GM19043 (cell line): ENCODE measurements at regions not wholly inside any gene's neighbourhood (a gene's known extent, or its start where the extent isn't known, plus 50 kb on each side); places are given as distances from the start of the nearest gene placed in this dataset.
"Not testable (repeated sequence)": the region's sequence is repeated elsewhere in the genome, so short reads cannot be mapped to it uniquely, and the experiment has no call there.

Experiments used
- ATAC-seq: cut with Tn5 transposase; IDR thresholded peaks from one replicate; pipeline ENCODE4 v1.9.1; 2021; ENCODE audit warnings: low read depth; ENCODE audit not compliant: unreplicated experiment

DNA sequence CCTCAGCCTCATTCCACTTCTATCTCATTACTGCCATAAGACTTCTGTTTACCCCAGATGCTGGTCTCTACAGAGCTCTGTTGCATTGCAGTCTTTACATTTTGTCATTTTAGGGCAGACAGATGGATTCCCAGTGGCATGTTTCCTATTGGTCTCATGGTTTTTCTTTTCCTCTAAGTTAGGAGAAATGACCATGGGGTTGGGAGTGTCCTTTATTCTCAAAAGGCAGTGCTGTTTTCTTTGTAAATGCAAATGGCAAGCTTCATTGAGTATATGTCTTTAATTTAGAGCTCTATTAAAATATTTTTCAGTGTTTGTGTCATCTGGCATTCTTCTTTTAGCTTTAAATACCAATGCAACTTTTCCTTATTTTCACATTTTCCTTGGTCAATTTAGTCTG is 57.0 kb downstream of the MSTN start:
- no peak for ATAC-seq

DNA sequence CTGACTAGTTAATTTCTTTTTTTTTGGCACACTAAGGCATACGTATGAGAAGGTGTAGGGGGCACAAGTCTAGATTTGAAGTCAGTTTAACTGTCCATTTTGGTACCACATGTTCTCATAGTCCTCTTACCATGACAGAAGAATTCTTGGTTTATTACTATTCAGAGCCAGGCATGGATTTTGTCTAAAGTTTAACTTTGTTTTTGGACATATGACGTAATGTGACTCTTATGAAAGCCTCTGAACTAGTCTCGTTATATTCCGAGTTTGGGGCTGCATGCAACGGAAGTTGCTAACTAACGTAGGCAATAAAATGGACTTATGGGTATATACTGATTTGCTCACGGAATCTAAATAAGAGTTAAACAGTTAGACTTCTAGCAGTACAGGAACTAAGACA is 62.9 kb downstream of the MSTN start:
- ATAC-seq = no peak

DNA sequence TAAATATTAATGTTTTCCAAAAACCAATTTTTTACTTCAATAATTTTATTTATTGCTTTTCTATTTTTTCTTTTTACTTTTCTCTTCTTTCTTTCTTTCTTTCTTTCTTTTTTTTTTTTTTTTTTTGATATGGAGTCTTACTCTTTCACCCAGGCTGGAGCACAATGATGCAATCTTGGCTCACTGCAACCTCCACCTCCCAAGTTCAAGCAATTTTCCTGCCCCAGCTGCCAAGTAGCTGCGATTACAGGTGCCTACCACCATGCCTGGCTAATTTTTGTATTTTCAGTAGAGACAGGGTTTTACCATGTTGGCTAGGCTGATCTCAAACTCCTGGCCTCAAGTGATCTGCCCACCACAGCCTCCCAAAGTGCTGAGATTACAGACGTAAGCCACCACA is 63.9 kb downstream of the MSTN start:
- not testable (repeated sequence) for ATAC-seq

DNA sequence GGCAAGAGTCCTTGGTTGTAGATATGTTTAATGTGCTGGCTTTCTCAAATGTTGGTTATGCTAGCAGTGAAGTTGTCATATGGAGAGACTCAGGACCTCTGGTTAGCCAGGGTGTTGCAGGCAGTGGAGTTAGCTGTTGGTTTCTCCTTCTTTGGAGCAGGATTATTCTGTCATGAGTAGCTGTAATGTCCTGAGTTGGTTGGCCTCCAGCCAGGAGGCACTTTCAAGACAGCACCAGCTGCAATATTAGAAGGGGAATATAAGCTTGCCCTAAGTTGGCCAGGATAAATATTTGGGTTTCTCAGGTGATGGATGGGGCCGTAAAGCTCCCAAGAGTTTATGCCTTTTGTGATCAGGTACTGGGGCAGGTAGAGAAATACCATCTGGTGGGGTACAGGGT is 65.5 kb downstream of the MSTN start:
- no peak for ATAC-seq

DNA sequence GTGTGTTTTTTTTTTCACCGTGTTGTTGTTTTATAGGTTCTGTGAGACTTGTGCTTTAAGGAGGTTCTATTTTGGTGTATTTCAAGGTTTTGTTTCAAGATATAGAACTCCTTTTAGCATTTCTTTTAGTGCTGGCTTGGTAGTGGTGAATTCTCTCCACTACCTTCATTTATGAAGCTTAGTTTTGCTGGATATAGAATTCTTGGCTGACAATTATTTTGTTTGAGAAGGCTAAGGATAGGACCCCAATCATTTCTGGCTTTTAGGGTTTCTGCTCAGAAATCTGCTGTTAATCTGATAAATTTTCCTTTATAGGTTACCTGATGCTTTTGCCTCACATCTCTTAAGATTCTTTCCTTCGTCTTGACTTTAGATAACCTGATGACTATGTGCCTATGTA is 66.8 kb downstream of the MSTN start:
- ATAC-seq = no peak

DNA sequence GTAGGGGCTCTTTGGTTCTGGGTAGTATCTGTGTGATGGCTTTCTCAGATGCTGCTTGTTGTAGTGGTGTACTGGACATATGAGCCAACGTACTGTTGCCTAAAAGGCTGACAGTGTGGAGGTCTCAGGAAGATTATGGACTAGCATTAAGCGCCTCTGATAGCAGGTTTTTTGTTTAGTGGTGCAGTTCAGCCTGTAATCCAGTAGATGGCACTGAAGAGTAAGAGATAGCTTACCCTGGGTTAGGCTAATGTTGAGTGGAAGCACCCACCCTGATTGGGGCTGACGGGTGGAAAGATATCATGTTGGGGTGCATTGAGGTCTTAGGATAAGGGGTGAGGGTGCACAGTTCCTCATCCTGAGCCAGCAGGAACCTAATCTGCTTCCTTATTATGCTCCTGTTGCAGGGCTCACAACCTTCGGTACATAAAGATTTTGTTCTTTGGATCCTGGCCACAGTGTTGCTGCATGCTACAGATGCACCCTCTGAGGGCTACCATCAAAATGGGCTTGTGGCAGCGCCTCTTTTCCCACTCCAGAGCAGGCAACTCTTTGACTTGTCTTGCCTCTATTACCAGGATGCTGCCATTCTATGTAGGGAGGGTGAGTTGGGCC is 79.6 kb downstream of the MSTN start:
- no peak for ATAC-seq

DNA sequence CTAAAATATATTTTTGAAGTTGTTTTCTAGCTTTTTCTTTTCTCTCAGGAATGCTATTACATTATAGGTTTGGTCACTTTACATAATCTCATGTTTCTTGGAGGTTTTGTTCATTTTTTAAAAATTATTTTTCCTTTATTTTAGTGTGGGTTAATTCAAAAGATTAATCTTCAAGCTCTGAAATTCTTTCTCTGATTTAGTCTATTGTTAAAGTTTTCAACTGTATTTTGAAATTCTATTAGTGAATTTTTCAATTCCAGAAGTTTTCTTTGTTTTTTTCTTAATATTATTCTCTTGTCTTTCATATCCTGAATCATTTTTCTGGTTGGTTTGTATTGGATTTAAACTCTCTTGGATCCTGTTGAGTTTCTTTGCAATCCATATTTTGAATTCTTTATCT is 80.4 kb downstream of the MSTN start:
- ATAC-seq = no peak

DNA sequence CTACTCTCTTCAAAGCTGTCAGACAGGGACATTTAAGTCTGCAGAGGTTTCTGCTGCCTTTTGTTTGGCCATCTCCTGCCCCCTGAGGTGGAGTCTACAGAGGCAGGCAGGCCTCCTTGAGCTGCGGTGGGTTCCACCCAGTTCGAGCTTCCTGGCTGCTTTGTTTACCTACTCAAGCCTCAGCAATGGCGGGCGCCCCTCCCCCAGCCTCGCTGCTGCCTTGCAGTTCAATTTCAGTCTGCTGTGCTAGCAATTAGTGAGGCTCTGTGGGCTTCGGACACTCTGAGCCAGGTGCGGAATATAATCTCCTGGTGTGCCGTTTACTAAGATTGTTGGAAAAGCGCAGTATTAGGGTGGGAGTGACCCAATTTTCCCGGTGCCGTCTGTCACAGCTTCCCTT is 86.0 kb downstream of the MSTN start:
- ATAC-seq = not testable (repeated sequence)

DNA sequence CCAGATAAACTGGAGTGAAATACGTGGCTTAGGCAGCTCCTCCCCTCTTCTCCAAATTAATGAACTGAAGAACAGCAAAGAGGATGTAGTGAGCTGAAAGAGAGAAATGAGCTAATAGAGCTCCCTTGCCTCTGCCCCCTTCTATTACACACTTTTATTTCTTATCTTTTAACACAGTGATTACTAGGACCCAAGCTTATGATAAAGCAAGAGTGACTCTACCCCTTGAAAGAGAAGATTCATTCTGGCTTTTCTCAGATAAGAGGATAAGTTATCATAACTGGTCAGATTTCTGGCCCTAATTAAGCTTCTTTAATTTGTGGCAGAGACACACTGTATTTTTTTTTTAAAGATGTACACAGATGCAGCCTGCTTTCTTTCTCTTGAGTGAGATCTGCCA is 102.2 kb downstream of the MSTN start:
- no peak for ATAC-seq

DNA sequence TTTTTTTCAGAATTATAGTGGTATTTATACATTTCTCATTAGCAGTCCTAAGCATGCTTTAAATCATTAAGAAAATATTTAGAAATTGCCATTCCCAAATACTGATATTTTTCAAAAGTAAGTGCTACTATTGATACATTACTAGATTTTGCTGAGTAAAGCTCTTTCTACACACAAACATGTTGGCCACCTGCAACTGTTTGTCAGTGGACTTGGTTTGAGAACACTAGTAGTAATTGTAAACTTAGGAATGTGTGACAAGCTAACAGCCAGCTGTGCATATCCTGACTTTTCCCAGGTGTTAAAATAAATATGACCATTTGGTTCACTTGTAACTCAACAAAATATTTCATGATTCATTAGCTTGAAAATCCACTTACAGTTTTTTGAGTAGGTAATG is 103.1 kb downstream of the MSTN start:
- ATAC-seq = no peak

DNA sequence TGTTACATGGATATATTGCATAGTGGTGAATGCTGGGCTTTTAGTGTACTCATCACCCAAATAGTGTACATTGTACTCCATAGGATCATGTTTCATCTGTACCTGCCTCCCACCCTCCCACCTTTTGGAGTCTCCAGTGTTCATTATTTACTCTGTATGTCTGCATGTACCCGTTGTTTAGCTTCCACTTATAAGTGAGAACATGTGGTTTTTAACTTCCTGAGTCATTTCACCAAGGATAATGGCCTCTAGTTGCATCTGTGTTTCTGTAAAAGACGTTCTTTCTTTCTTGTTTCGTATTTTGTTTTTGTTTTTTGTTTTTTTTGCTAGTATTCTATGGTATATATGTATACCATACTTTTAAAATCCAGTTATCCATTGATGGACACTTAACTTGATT is 107.5 kb downstream of the MSTN start:
- peak; percentile 43 for ATAC-seq

DNA sequence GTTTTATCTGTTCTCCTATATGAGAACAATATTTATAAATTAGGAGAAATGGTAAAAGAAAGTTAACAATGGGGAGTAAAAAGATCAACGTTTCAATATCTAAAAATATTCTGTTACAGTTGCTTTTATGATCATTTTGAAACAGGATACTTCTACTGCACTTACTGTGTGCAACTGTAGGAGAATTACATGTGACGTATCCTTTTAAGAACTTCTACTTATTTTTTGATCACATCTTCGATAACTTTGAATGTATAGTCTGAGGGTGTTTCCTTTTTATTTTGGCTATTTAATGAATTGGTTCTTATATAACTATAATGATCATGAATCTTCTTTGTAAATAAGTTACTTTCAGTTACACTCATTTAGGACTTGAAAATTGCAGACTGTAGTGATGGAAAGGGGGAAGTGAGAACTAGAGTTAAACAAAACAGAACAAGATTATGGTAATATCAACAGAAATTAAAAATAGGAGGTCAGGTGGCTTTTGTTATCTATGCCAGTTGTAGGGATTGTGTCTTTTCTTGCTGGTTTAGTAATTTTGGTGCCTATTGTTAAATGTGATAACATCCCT is 109.9 kb downstream of the MSTN start:
- ATAC-seq = peak; percentile 88

DNA sequence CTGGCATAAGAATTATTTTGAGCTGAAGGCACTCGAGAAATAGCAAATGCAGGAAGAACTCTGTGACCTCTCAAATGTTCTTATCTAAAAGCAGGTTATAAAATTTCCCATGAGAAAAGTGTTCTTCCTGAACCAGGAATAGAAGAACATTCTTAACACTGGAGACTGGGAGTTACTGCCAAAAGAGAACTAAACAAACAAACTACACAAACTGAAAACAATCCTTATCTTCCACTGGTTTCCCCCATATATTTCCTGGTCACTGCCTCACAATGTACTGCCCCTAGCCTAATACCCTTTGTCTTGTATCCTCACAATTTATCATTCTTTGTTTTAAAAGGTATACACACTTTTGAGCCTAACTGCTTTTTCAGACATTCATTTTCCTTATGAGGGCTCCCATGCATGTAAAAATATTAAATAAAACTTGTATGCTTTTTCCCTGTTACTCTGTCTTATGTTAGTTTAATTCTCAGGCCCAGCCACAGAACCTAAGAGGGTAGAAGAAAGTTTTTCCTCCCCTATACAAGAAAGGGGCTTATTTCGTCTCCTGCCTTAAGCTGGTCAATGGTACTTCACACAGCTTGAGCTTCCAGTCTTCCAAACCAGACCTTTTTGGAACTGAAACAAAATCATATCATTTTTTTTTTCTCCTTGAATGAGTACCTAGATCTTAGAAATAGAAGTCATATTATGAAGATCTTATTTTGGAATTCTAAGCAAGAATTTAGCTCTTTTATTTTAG is 110.6 kb downstream of the MSTN start:
- peak; percentile 31 for ATAC-seq

DNA sequence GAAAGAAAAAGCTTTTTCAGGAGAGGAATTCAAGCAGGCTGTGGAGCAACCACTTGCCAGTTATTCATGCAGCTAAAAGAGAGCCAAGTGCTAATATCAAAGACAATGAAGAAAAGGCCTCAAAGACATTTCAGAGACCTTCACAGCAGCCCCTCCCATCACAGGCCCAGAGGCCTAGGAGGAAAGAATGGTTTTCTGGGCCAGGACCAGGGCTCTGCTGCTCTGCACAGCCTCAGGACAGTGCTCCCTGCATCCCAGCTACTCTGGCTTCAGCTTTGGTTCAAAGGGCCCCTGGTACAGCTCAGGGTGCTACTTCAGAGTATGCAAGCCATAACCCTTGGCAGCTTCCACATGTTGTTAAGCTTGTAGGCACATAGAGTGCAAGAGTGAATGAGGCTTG is 119.5 kb downstream of the MSTN start:
- no peak for ATAC-seq

DNA sequence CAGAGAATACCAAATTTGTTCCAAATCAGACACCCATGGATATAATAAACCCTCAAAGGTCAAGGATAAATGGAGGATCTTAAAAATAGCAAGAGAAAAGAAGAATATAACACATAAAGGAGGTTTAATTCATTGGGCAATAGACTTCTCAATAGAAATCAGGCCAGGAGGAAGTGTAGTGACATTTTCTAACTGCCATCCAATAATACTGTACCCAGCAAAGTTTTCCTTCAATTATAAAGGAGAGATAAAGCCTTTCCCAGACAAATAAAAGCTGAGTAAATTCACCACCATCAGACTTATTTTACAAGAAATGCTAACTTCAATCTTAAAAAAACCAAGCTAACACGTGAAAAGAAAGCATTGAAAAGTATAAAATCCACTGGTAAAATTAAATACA is 121.6 kb downstream of the MSTN start:
- no peak for ATAC-seq

DNA sequence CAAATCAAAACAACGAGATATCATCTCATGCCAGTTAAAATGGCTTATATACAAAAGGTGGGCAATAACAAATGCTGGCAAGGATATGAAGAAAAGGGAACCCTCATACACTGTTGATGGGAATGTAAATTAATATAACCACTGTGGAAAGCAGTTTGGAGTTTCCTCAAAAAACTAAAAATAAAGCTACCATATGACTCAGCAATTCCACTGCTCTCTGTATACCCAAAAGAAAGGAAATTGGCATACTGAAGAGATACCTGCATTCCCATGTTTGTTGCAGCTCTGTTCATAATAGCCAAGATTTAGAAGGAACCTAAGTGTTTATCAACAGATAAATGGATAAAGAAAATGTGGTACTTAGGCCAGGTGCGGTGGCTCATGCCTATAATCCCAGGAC is 124.8 kb downstream of the MSTN start:
- ATAC-seq = no peak

DNA sequence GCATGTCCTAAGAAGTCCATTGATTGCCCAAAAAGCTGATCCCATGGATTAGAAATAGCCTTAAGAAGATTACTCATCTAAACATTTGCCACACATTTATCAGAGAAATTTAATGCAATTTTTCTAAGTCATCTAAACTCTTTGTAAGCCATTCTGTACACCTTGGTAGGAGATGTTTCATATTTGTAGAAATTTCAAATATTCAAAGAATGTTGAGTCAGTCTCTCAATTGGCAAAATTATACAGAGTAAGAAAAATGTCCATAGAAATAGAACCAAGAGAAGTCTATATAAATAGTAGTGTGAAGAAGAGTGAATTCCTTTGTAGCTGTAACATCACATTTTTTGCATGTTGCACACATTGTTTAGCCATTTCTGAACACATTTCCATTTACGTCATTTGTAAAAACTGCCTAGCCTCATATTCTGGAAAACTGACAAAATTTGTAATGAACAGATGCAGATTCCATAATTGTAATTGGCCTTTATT is 128.6 kb downstream of the MSTN start:
- no peak for ATAC-seq

DNA sequence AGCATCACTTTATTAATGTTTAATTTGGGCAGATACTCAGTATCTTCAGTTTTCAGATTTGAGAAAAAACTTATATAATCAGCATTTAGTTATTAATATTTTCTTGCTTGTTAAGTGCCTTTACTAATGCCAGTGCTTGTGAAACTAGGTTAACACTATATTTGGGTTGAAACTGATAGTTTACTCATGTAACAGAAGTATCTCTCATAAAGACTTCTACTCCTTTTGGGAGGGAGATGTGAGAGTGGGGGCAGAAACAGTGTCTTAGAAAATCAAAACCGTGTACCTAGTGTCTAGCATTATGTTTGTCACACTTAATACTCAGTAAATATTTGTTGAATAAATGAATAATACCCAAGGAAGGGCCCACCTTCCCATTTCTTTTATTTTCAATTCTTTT is 129.5 kb downstream of the MSTN start:
- peak; percentile 92 for ATAC-seq

DNA sequence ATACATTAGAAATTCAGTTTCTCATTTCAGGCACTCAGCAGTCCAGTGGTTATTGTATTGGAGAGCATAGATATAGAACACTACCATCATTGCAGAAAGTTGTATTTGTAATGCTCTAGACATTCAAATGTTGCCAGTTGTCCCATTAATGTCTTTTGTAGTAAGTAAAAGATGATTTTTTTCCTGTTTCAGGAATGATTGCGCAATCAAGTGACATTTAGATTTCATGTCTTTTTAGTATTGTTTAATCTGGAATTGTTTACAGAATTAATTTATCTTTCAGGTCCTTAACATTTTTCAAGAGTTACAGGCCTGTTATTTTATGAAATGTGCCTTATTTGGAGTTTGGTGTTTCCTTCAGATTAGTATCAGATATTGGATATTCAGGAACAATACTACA is 134.7 kb downstream of the MSTN start:
- no peak for ATAC-seq
